Glutamatergic neuron (in vitro differentiated cells): ENCODE measurements at regions not wholly inside any gene's neighbourhood (a gene's known extent, or its start where the extent isn't known, plus 50 kb on each side); places are given as distances from the start of the nearest gene placed in this dataset.

ENCODE experiments used
- DNase-seq: peaks from one replicate; pipeline ENCODE4 v3.0.0; 2022
- H3K27ac Mint-ChIP-seq: one replicate; pipeline ENCODE4 v1.8.0; 2020; ENCODE audit warnings: mild to moderate bottlenecking, mixed read lengths, inconsistent platforms; ENCODE audit not compliant: unreplicated experiment
- H3K27me3 Mint-ChIP-seq: one replicate; pipeline ENCODE4 v1.8.0; 2020; ENCODE audit warnings: mild to moderate bottlenecking, moderate library complexity, mixed read lengths, inconsistent platforms; ENCODE audit not compliant: unreplicated experiment
- H3K36me3 Mint-ChIP-seq: one replicate; pipeline ENCODE4 v1.8.0; 2020; ENCODE audit warnings: mild to moderate bottlenecking, mixed read lengths, inconsistent platforms; ENCODE audit not compliant: unreplicated experiment
- H3K4me1 Mint-ChIP-seq: one replicate; pipeline ENCODE4 v1.8.0; 2020; ENCODE audit warnings: mild to moderate bottlenecking, low read depth, mixed read lengths, inconsistent platforms; ENCODE audit not compliant: unreplicated experiment
- H3K4me3 Mint-ChIP-seq: one replicate; pipeline ENCODE4 v1.8.0; 2020; ENCODE audit warnings: mild to moderate bottlenecking, mixed read lengths, inconsistent platforms; ENCODE audit not compliant: unreplicated experiment
- H3K9me3 Mint-ChIP-seq: one replicate; pipeline ENCODE4 v1.8.0; 2020; ENCODE audit warnings: mild to moderate bottlenecking, moderate library complexity, mixed read lengths, inconsistent platforms; ENCODE audit not compliant: unreplicated experiment
- CTCF ChIP-seq: fragments of 200-600 bp; sonication (generic); IDR thresholded peaks from one replicate; pipeline ENCODE4 v1.5.0; 2021; ENCODE audit not compliant: partially characterized antibody, unreplicated experiment

GRCh38 chr4:159496248-159496647 lies 393.4 kb downstream of the RAPGEF2 start:
- no peak for DNase-seq
- no peaks in the 10 kb centered on the region for H3K9me3 Mint-ChIP-seq
- no peaks in the 10 kb centered on the region for H3K4me1 Mint-ChIP-seq
- TF ChIP-seq CTCF = no peak
- H3K36me3 Mint-ChIP-seq = peaks cover 3% of the 10 kb centered on the region
- no peak overlapping the region for H3K4me3 Mint-ChIP-seq
- no peaks in the 10 kb centered on the region for H3K27me3 Mint-ChIP-seq
- H3K27ac Mint-ChIP-seq = no peak overlapping the region

- TF ChIP-seq CTCF = no peak
- no peak for DNase-seq
- no peak overlapping the region for H3K4me3 Mint-ChIP-seq
- no peaks in the 10 kb centered on the region for H3K27me3 Mint-ChIP-seq
- H3K9me3 Mint-ChIP-seq = no peaks in the 10 kb centered on the region
- no peaks in the 10 kb centered on the region for H3K36me3 Mint-ChIP-seq
- H3K4me1 Mint-ChIP-seq = no peaks in the 10 kb centered on the region
- H3K27ac Mint-ChIP-seq = no peak overlapping the region
These were observed 395.1 kb downstream of the RAPGEF2 start for GRCh38 chr4:159497936-159498335.

- H3K4me1 Mint-ChIP-seq = peaks cover 3% of the 10 kb centered on the region
- H3K27me3 Mint-ChIP-seq = no peaks in the 10 kb centered on the region
- no peak overlapping the region for H3K27ac Mint-ChIP-seq
- H3K36me3 Mint-ChIP-seq = no peaks in the 10 kb centered on the region
- H3K4me3 Mint-ChIP-seq = no peak overlapping the region
- no peaks in the 10 kb centered on the region for H3K9me3 Mint-ChIP-seq
- TF ChIP-seq CTCF = no peak
- no peak for DNase-seq
These were observed 395.7 kb downstream of the RAPGEF2 start for GRCh38 chr4:159498446-159499115.

- TF ChIP-seq CTCF = no peak
- Mint-ChIP-seq H3K36me3 (no peaks in the 10 kb centered on the region), H3K4me1 (peaks cover 9% of the 10 kb centered on the region), H3K9me3 (no peaks in the 10 kb centered on the region), H3K27ac (no peak overlapping the region), H3K27me3 (no peaks in the 10 kb centered on the region), H3K4me3 (no peak overlapping the region)
- no peak for DNase-seq
These were observed 398.0 kb downstream of the RAPGEF2 start for GRCh38 chr4:159500861-159501260.

GRCh38 chr4:159503236-159504008 lies 400.5 kb downstream of the RAPGEF2 start:
- no peak for TF ChIP-seq CTCF
- peaks cover 17% of the 10 kb centered on the region for H3K4me1 Mint-ChIP-seq
- H3K27ac Mint-ChIP-seq = peak overlapping the region; percentile 23
- no peak for DNase-seq
- H3K36me3 Mint-ChIP-seq = no peaks in the 10 kb centered on the region
- H3K4me3 Mint-ChIP-seq = peak overlapping the region; percentile 44
- H3K9me3 Mint-ChIP-seq = no peaks in the 10 kb centered on the region
- no peaks in the 10 kb centered on the region for H3K27me3 Mint-ChIP-seq
